BE2C (cell line): ENCODE measurements at regions not wholly inside any gene's neighbourhood (a gene's known extent, or its start where the extent isn't known, plus 50 kb on each side); places are given as distances from the start of the nearest gene placed in this dataset.

Experiments
- DNase-seq: peaks from one replicate; pipeline ENCODE4 v3.0.0-alpha.2; 2020
- H3K27me3 ChIP-seq: fragments of 250-450 bp; sonication (Bioruptor Pico); 2 replicates; pipeline ENCODE4 v1.5.1; 2020; ENCODE audit warnings: mild to moderate bottlenecking
- H3K36me3 ChIP-seq: fragments of 250-450 bp; sonication (Bioruptor Pico); 2 replicates; pipeline ENCODE4 v1.5.1; 2020; ENCODE audit warnings: mild to moderate bottlenecking
- H3K4me1 ChIP-seq: fragments of 250-450 bp; sonication (Bioruptor Pico); 2 replicates; pipeline ENCODE4 v1.5.1; 2020
- H3K4me3 ChIP-seq: 2 replicates; pipeline ENCODE4 v1.5.1; 2011; ENCODE audit warnings: low read depth, low read length
- H3K9me3 ChIP-seq: fragments of 250-450 bp; sonication (Bioruptor Pico); 2 replicates; pipeline ENCODE4 v1.5.1; 2020
- CTCF ChIP-seq: IDR thresholded peaks from 2 replicates; pipeline ENCODE4 v1.5.1; 2012; ENCODE audit warnings: mild to moderate bottlenecking, low read depth, low read length

- H3K36me3 ChIP-seq, result no peaks in the 10 kb centered on the region
- no peak for DNase-seq
- H3K9me3 ChIP-seq, result no peaks in the 10 kb centered on the region
- no peaks in the 10 kb centered on the region for H3K4me1 ChIP-seq
- no peaks in the 10 kb centered on the region for H3K27me3 ChIP-seq
- no peak overlapping the region for H3K4me3 ChIP-seq
- TF ChIP-seq CTCF, result no peak
These were observed 220.1 kb downstream of the GALC start for GRCh38 chr14:87772854-87773253.

- H3K27me3 ChIP-seq, result no peaks in the 10 kb centered on the region
- no peak overlapping the region for H3K4me3 ChIP-seq
- H3K9me3 ChIP-seq, result no peaks in the 10 kb centered on the region
- TF ChIP-seq CTCF, result no peak
- no peak for DNase-seq
- H3K4me1 ChIP-seq, result no peaks in the 10 kb centered on the region
- H3K36me3 ChIP-seq, result no peaks in the 10 kb centered on the region
These were observed 225.4 kb downstream of the GALC start for GRCh38 chr14:87767567-87767901.

- H3K9me3 ChIP-seq, result no peaks in the 10 kb centered on the region
These were observed 234.1 kb downstream of the GALC start for GRCh38 chr14:87758876-87759275.

GRCh38 chr14:87756661-87757060 lies 236.3 kb downstream of the GALC start:
- Histone ChIP-seq H3K9me3 (no peaks in the 10 kb centered on the region), H3K36me3 (no peaks in the 10 kb centered on the region), H3K27me3 (no peaks in the 10 kb centered on the region), H3K4me1 (no peaks in the 10 kb centered on the region), H3K4me3 (no peak overlapping the region)
- no peak for DNase-seq
- TF ChIP-seq CTCF, result no peak

More at GRCh38 chr14:87758876-87759275, 234.1 kb downstream of the GALC start:
- Histone ChIP-seq H3K4me1 (no peaks in the 10 kb centered on the region), H3K27me3 (no peaks in the 10 kb centered on the region), H3K36me3 (no peaks in the 10 kb centered on the region), H3K4me3 (no peak overlapping the region)
- no peak for TF ChIP-seq CTCF
- DNase-seq, result no peak

GRCh38 chr14:87754520-87755223 lies 238.3 kb downstream of the GALC start:
- H3K27me3 ChIP-seq, result no peaks in the 10 kb centered on the region
- DNase-seq, result no peak
- TF ChIP-seq CTCF, result no peak
- H3K36me3 ChIP-seq, result no peaks in the 10 kb centered on the region
- no peaks in the 10 kb centered on the region for H3K9me3 ChIP-seq
- H3K4me3 ChIP-seq, result no peak overlapping the region
- no peaks in the 10 kb centered on the region for H3K4me1 ChIP-seq

- no peak for DNase-seq
- H3K4me1 ChIP-seq, result no peaks in the 10 kb centered on the region
- H3K36me3 ChIP-seq, result no peaks in the 10 kb centered on the region
- no peak overlapping the region for H3K4me3 ChIP-seq
- no peak for TF ChIP-seq CTCF
- no peaks in the 10 kb centered on the region for H3K9me3 ChIP-seq
- H3K27me3 ChIP-seq, result no peaks in the 10 kb centered on the region
These were observed 244.4 kb downstream of the GALC start for GRCh38 chr14:87748558-87748957.
